GM10248 (cell line): ENCODE measurements at regions not wholly inside any gene's neighbourhood (a gene's known extent, or its start where the extent isn't known, plus 50 kb on each side); places are given as distances from the start of the nearest gene placed in this dataset.

Experiments
- CTCF ChIA-PET: fragments of 300-600 bp; sonication (Branson Sonifier 250); formaldehyde crosslinking; extraction: SDS; loops from one replicate; lab custom pipeline; 2021; ENCODE audit warnings: antibody characterized with exemption; lab: Yijun Ruan, JAX
- POLR2A ChIA-PET: fragments of 350-650 bp; sonication (Branson Sonifier 250); formaldehyde crosslinking; extraction: SDS; loops from one replicate; lab custom pipeline; 2020; ENCODE audit warnings: antibody characterized with exemption; lab: Yijun Ruan, JAX
- DNase-seq: peaks from one replicate; pipeline ENCODE4 v3.0.0; 2012; ENCODE audit errors: extremely low spot score
- CTCF ChIP-seq: IDR thresholded peaks from 2 replicates; pipeline ENCODE4 v1.5.1; 2012; ENCODE audit warnings: mild to moderate bottlenecking, low read depth; ENCODE audit errors: extremely low read depth, missing control alignments, control extremely low read depth

GRCh38 chr1:234929369-234929768 lies 199.3 kb downstream of the TOMM20 start:
- CTCF ChIA-PET, result interaction anchor here (0.9 to 1.6 kb wide), 4 partner anchors 13 to 154 kb away, joined by 3 to 5 read pairs (median 3); no protein-coding TSS in a partner anchor
- POLR2A ChIA-PET, result no interaction called here
- no peak for DNase-seq
- TF ChIP-seq CTCF, result no peak

- TF ChIP-seq CTCF, result no peak
- no peak for DNase-seq
- ChIA-PET CTCF (interaction anchor here (0.6 to 4.6 kb wide), 7 partner anchors 12 to 155 kb away, joined by 3 to 21 read pairs (median 3); no protein-coding TSS in a partner anchor), POLR2A (interaction anchor here (1.2 kb wide), 1 partner anchor 34 kb away, joined by 3 read pairs; no protein-coding TSS in a partner anchor)
Observed at GRCh38 chr1:234928642-234929041, 200.0 kb downstream of the TOMM20 start.

GRCh38 chr1:234927971-234928640 lies 200.5 kb downstream of the TOMM20 start:
- DNase-seq, result no peak
- CTCF ChIA-PET, result interaction anchor here (0.6 to 4.6 kb wide), 7 partner anchors 12 to 156 kb away, joined by 3 to 21 read pairs (median 3); no protein-coding TSS in a partner anchor
- POLR2A ChIA-PET, result interaction anchor here (1.2 kb wide), 1 partner anchor 35 kb away, joined by 3 read pairs; no protein-coding TSS in a partner anchor
- no peak for TF ChIP-seq CTCF

GRCh38 chr1:234927312-234927970 lies 201.2 kb downstream of the TOMM20 start:
- TF ChIP-seq CTCF, result no peak
- CTCF ChIA-PET, result interaction anchor here (0.6 to 4.6 kb wide), 11 partner anchors 12 to 330 kb away, joined by 3 to 21 read pairs (median 5); no protein-coding TSS in a partner anchor
- POLR2A ChIA-PET, result interaction anchor here (1.2 to 1.6 kb wide), 4 partner anchors 35 to 85 kb away, joined by 3 to 6 read pairs (median 4); no protein-coding TSS in a partner anchor
- no peak for DNase-seq

- ChIA-PET POLR2A (interaction anchor here (0.5 to 1.6 kb wide), 6 partner anchors 52 to 327 kb away, joined by 3 to 6 read pairs (median 4); no protein-coding TSS in a partner anchor), CTCF (interaction anchor here (0.6 to 4.6 kb wide), 12 partner anchors 12 to 427 kb away, joined by 3 to 21 read pairs (median 6); no protein-coding TSS in a partner anchor)
Observed at GRCh38 chr1:234926559-234927311, 201.9 kb downstream of the TOMM20 start.

More at GRCh38 chr1:234926559-234927311, 201.9 kb downstream of the TOMM20 start:
- DNase-seq, result peak; percentile 81
- TF ChIP-seq CTCF, result no peak
